NCI-H446 treated with DMSO at 0.1 percent for 48 hours (cell line): ENCODE measurements at regions not wholly inside any gene's neighbourhood (a gene's known extent, or its start where the extent isn't known, plus 50 kb on each side); places are given as distances from the start of the nearest gene placed in this dataset.
"Not testable (repeated sequence)": the region's sequence is repeated elsewhere in the genome, so short reads cannot be mapped to it uniquely, and the experiment has no call there.

Source experiments
- DNase-seq: peaks from one replicate; lab custom pipeline; 2025; lab: John Stamatoyannopoulos, UW

- DNase-seq = peak; percentile 86
Measured at GRCh38 chr5:84885485-84886258, 501.0 kb upstream of the EDIL3 start.

GRCh38 chr5:84881737-84882136 is 497.1 kb upstream of the EDIL3 start:
- no peak for DNase-seq

GRCh38 chr5:84874196-84874595 is 489.5 kb upstream of the EDIL3 start:
- DNase-seq = no peak

- no peak for DNase-seq
Measured at GRCh38 chr5:84872768-84873167, 488.1 kb upstream of the EDIL3 start.

GRCh38 chr5:84870369-84870768 is 485.7 kb upstream of the EDIL3 start:
- DNase-seq = no peak

GRCh38 chr5:84869675-84870074 is 485.0 kb upstream of the EDIL3 start:
- no peak for DNase-seq

- not testable (repeated sequence) for DNase-seq
Measured at GRCh38 chr5:84863936-84864335, 479.3 kb upstream of the EDIL3 start.

GRCh38 chr5:84863020-84863419 is 478.3 kb upstream of the EDIL3 start:
- DNase-seq = no peak

- DNase-seq = no peak
Measured at GRCh38 chr5:84862132-84862531, 477.5 kb upstream of the EDIL3 start.

GRCh38 chr5:84861306-84861705 is 476.6 kb upstream of the EDIL3 start:
- DNase-seq = no peak

GRCh38 chr5:84859056-84859455 is 474.4 kb upstream of the EDIL3 start:
- DNase-seq = no peak

GRCh38 chr5:84831701-84832100 is 447.0 kb upstream of the EDIL3 start:
- DNase-seq = no peak

- no peak for DNase-seq
Measured at GRCh38 chr5:84830265-84830664, 445.6 kb upstream of the EDIL3 start.

- peak; percentile 82 for DNase-seq
Measured at GRCh38 chr5:84825606-84826005, 440.9 kb upstream of the EDIL3 start.

GRCh38 chr5:84821924-84822323 is 437.2 kb upstream of the EDIL3 start:
- DNase-seq = no peak

- DNase-seq = no peak
Measured at GRCh38 chr5:84817953-84818352, 433.3 kb upstream of the EDIL3 start.

GRCh38 chr5:84816746-84817547 is 432.3 kb upstream of the EDIL3 start:
- no peak for DNase-seq

GRCh38 chr5:84816160-84816559 is 431.5 kb upstream of the EDIL3 start:
- DNase-seq = no peak

- no peak for DNase-seq
Measured at GRCh38 chr5:84805473-84805872, 420.8 kb upstream of the EDIL3 start.

GRCh38 chr5:84796399-84796798 is 411.7 kb upstream of the EDIL3 start:
- DNase-seq = no peak

GRCh38 chr5:84794486-84795035 is 409.9 kb upstream of the EDIL3 start:
- no peak for DNase-seq

GRCh38 chr5:84791730-84792129 is 407.1 kb upstream of the EDIL3 start:
- no peak for DNase-seq

GRCh38 chr5:84791138-84791537 is 406.5 kb upstream of the EDIL3 start:
- DNase-seq = no peak
